ENCODE measurements at regions not wholly inside any gene's neighbourhood (a gene's known extent, or its start where the extent isn't known, plus 50 kb on each side); places are given as distances from the start of the nearest gene placed in this dataset.

GRCh38 chr5:155250596-155250995 is 237.0 kb downstream of the KIF4B start:
- Histone ChIP-seq H4K20me1 (ENCODE audit: insufficient read depth) (no peaks in the 10 kb centered on the region), H3K9me2 (ENCODE audit: insufficient read depth) (no peaks in the 10 kb centered on the region), H2AFZ (no peak overlapping the region), H3K27ac (no peak overlapping the region), H3K4me3 (no peak overlapping the region), H3K9me3 (ENCODE audit: insufficient read depth, low read depth) (no peaks in the 10 kb centered on the region), H3F3A (ENCODE audit: insufficient read depth, low read depth) (no peaks in the 10 kb centered on the region), H3K27me3 (ENCODE audit: insufficient read depth, low read depth) (peaks cover 22% of the 10 kb centered on the region), H3K4me1 (replicated peaks; ENCODE audit: insufficient read depth) (no peaks in the 10 kb centered on the region), H3K4me2 (no peak overlapping the region), H3K79me2 (ENCODE audit: low read depth) (no peaks in the 10 kb centered on the region), H3K36me3 (ENCODE audit: low read depth) (no peaks in the 10 kb centered on the region)
- TF ChIP-seq CTCF (conservative IDR thresholded peaks at IDR 0.05) = no peak
- TF ChIP-seq EZH2 (IDR thresholded peaks at IDR 0.05; ENCODE audit: low read depth) = no peak
- intact Hi-C loops (cut with micrococcal nuclease; ENCODE audit: unreplicated experiment) = no loop called here
- ChIA-PET POLR2A (ENCODE audit: unreplicated experiment) (no interaction called here), CTCF (no interaction called here)
- DNase-seq = no peak
- BruUV-seq (replicated peaks) = no TSS peak

- Histone ChIP-seq H3K27me3 (ENCODE audit: insufficient read depth, low read depth) (peaks cover 22% of the 10 kb centered on the region), H3K9me3 (ENCODE audit: insufficient read depth, low read depth) (no peaks in the 10 kb centered on the region), H3K9me2 (ENCODE audit: insufficient read depth) (no peaks in the 10 kb centered on the region), H3K79me2 (ENCODE audit: low read depth) (no peaks in the 10 kb centered on the region), H2AFZ (no peak overlapping the region), H3K36me3 (ENCODE audit: low read depth) (no peaks in the 10 kb centered on the region), H3K4me3 (no peak overlapping the region), H4K20me1 (ENCODE audit: insufficient read depth) (no peaks in the 10 kb centered on the region), H3K27ac (no peak overlapping the region), H3F3A (ENCODE audit: insufficient read depth, low read depth) (no peaks in the 10 kb centered on the region), H3K4me1 (replicated peaks; ENCODE audit: insufficient read depth) (no peaks in the 10 kb centered on the region), H3K4me2 (no peak overlapping the region)
- CTCF ChIA-PET = no interaction called here
- TF ChIP-seq CTCF (conservative IDR thresholded peaks at IDR 0.05) (no peak), EZH2 (IDR thresholded peaks at IDR 0.05; ENCODE audit: low read depth) (no peak)
- DNase-seq = no peak
- POLR2A ChIA-PET (ENCODE audit: unreplicated experiment) = no interaction called here
- BruUV-seq (replicated peaks) = no TSS peak
- intact Hi-C loops (cut with micrococcal nuclease; ENCODE audit: unreplicated experiment) = no loop called here
Measured at GRCh38 chr5:155252025-155252424, 238.5 kb downstream of the KIF4B start.

- Histone ChIP-seq H4K20me1 (ENCODE audit: insufficient read depth) (no peaks in the 10 kb centered on the region), H3K27ac (no peak overlapping the region), H3K4me2 (no peak overlapping the region), H3K36me3 (ENCODE audit: low read depth) (no peaks in the 10 kb centered on the region), H3K9me2 (ENCODE audit: insufficient read depth) (no peaks in the 10 kb centered on the region), H3K4me1 (replicated peaks; ENCODE audit: insufficient read depth) (no peaks in the 10 kb centered on the region), H2AFZ (no peak overlapping the region), H3F3A (ENCODE audit: insufficient read depth, low read depth) (no peaks in the 10 kb centered on the region), H3K4me3 (no peak overlapping the region), H3K9me3 (ENCODE audit: insufficient read depth, low read depth) (no peaks in the 10 kb centered on the region), H3K27me3 (ENCODE audit: insufficient read depth, low read depth) (peaks cover 22% of the 10 kb centered on the region), H3K79me2 (ENCODE audit: low read depth) (no peaks in the 10 kb centered on the region)
- ChIA-PET POLR2A (ENCODE audit: unreplicated experiment) (no interaction called here), CTCF (no interaction called here)
- BruUV-seq (replicated peaks) = no TSS peak
- DNase-seq = no peak
- intact Hi-C loops (cut with micrococcal nuclease; ENCODE audit: unreplicated experiment) = no loop called here
- TF ChIP-seq EZH2 (IDR thresholded peaks at IDR 0.05; ENCODE audit: low read depth) = no peak
- TF ChIP-seq CTCF (conservative IDR thresholded peaks at IDR 0.05) = no peak
Measured at GRCh38 chr5:155252717-155253116, 239.2 kb downstream of the KIF4B start.

Measured in PC-9 (cell line).